Left renal pelvis (tissue), 4 donors: ENCODE measurements at regions not wholly inside any gene's neighbourhood (a gene's known extent, or its start where the extent isn't known, plus 50 kb on each side); places are given as distances from the start of the nearest gene placed in this dataset.
A peak's percentile ranks its signal among the peaks of the same experiment; 100 is the strongest.
"Not testable (repeated sequence)": the region's sequence is repeated elsewhere in the genome, so short reads cannot be mapped to it uniquely, and the experiment has no call there.

Source experiments
- DNase-seq, 4 donors: peaks; one replicate each; pipeline ENCODE4 v3.0.0-alpha.2; 2013; ENCODE audit warnings: low read depth in 4 of 4, low spot score in 3 of 4

- DNase-seq = not testable (repeated sequence)
These were observed 473.3 kb downstream of the SPATA31A6 start for GRCh38 chr9:42656789-42657188.

- DNase-seq = not testable (repeated sequence)
These were observed 474.0 kb downstream of the SPATA31A6 start for GRCh38 chr9:42657496-42657895.

- DNase-seq = not testable (repeated sequence)
These were observed 513.7 kb downstream of the SPATA31A6 start for GRCh38 chr9:42697146-42697545.

GRCh38 chr9:42702890-42703289 is 519.4 kb downstream of the SPATA31A6 start:
- not testable (repeated sequence) for DNase-seq

GRCh38 chr9:42724841-42725835 is 541.7 kb downstream of the SPATA31A6 start:
- not testable (repeated sequence) for DNase-seq

- peak in 2 of 4 donors; percentile 29 to 32 for DNase-seq
These were observed 559.8 kb downstream of the SPATA31A6 start for GRCh38 chr9:42743030-42743814.

- DNase-seq = not testable (repeated sequence)
These were observed 573.8 kb downstream of the SPATA31A6 start for GRCh38 chr9:42757251-42757650.

GRCh38 chr9:42759320-42759719 is 575.9 kb downstream of the SPATA31A6 start:
- not testable (repeated sequence) for DNase-seq

- DNase-seq = not testable (repeated sequence)
These were observed 598.7 kb downstream of the SPATA31A6 start for GRCh38 chr9:42782201-42782600.

- not testable (repeated sequence) for DNase-seq
These were observed 609.3 kb downstream of the SPATA31A6 start for GRCh38 chr9:42792725-42793124.

- DNase-seq = not testable (repeated sequence)
These were observed 615.1 kb downstream of the SPATA31A6 start for GRCh38 chr9:42798571-42798970.

- DNase-seq = not testable (repeated sequence)
These were observed 619.3 kb downstream of the SPATA31A6 start for GRCh38 chr9:42802716-42803115.

- not testable (repeated sequence) for DNase-seq
These were observed 623.2 kb downstream of the SPATA31A6 start for GRCh38 chr9:42806674-42807073.

- not testable (repeated sequence) for DNase-seq
These were observed 638.0 kb downstream of the SPATA31A6 start for GRCh38 chr9:42821468-42821867.

GRCh38 chr9:42848156-42848555 is 664.7 kb downstream of the SPATA31A6 start:
- not testable (repeated sequence) for DNase-seq

GRCh38 chr9:42850896-42851693 is 667.6 kb downstream of the SPATA31A6 start:
- DNase-seq = not testable (repeated sequence)

- DNase-seq = not testable (repeated sequence)
These were observed 668.2 kb downstream of the SPATA31A6 start for GRCh38 chr9:42851701-42852100.

GRCh38 chr9:42852133-42852930 is 668.9 kb downstream of the SPATA31A6 start:
- DNase-seq = peak in 3 of 4 donors; percentile 4 to 35 (median 24)

GRCh38 chr9:42860133-42860532 is 676.7 kb downstream of the SPATA31A6 start:
- not testable (repeated sequence) for DNase-seq
